ENCODE measurements at regions not wholly inside any gene's neighbourhood (a gene's known extent, or its start where the extent isn't known, plus 50 kb on each side); places are given as distances from the start of the nearest gene placed in this dataset.

DNA sequence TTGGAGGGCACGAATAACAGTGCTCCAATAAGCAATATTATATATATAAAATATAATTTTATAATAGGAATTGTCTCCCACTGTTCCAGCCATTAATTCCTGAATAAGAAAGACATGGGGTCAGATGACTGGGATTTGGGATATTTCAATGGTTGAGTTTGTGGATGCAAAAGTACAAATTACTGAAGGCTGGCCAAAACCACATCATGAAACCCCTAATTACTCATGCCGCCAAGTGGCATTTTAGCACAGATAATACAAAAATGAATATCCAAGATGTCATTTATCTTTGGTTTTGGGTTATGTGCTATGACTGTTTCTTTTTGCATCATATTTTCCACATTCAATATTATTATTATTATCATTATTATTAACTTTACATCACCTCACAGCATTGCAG, 261.4 kb upstream of the TBX3 start:
- intact Hi-C loops (cut with micrococcal nuclease): no loop called here
- no peak overlapping the region for H3K4me3 Mint-ChIP-seq
- H3K4me1 Mint-ChIP-seq (ENCODE audit: low read depth): no peaks in the 10 kb centered on the region
- ATAC-seq (no peak), DNase-seq (no peak)
- no peaks in the 10 kb centered on the region for H3K36me3 Mint-ChIP-seq (ENCODE audit: low read depth)
- no peaks in the 10 kb centered on the region for H3K27me3 Mint-ChIP-seq
- no peak overlapping the region for H3K27ac Mint-ChIP-seq
- H3K9me3 Mint-ChIP-seq: no peaks in the 10 kb centered on the region
- ChIA-PET CTCF (no interaction called here), POLR2A (no interaction called here)
- TF ChIP-seq, protein P1, sequence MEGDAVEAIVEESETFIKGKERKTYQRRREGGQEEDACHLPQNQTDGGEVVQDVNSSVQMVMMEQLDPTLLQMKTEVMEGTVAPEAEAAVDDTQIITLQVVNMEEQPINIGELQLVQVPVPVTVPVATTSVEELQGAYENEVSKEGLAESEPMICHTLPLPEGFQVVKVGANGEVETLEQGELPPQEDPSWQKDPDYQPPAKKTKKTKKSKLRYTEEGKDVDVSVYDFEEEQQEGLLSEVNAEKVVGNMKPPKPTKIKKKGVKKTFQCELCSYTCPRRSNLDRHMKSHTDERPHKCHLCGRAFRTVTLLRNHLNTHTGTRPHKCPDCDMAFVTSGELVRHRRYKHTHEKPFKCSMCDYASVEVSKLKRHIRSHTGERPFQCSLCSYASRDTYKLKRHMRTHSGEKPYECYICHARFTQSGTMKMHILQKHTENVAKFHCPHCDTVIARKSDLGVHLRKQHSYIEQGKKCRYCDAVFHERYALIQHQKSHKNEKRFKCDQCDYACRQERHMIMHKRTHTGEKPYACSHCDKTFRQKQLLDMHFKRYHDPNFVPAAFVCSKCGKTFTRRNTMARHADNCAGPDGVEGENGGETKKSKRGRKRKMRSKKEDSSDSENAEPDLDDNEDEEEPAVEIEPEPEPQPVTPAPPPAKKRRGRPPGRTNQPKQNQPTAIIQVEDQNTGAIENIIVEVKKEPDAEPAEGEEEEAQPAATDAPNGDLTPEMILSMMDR (IDR thresholded peaks at IDR 0.05): no peak

DNA sequence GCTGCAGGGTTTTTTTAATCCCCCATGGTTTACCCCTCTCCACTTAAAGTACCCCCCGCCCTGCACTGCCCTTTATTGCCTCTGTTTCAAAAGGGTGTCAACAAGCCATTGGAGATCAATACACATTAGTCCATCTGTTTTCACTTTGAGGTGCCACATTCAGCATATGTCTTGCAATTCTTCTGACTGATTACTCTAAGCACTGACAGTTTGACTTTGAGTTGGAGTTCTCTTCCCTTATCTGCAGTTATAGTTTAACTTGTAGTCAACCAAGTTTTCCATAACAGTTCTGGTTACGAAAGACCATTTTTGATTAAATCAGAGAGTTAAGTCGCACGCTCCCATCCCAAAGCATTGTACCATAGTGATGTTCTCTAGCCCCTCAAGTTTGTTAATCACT, 260.8 kb upstream of the TBX3 start:
- TF ChIP-seq, protein P1 (IDR thresholded peaks at IDR 0.05): no peak
- H3K9me3 Mint-ChIP-seq: no peaks in the 10 kb centered on the region
- no peaks in the 10 kb centered on the region for H3K27me3 Mint-ChIP-seq
- DNase-seq (no peak), ATAC-seq (no peak)
- ChIA-PET CTCF (no interaction called here), POLR2A (no interaction called here)
- no peak overlapping the region for H3K4me3 Mint-ChIP-seq
- intact Hi-C loops (cut with micrococcal nuclease): no loop called here
- no peaks in the 10 kb centered on the region for H3K4me1 Mint-ChIP-seq (ENCODE audit: low read depth)
- H3K27ac Mint-ChIP-seq: no peak overlapping the region
- no peaks in the 10 kb centered on the region for H3K36me3 Mint-ChIP-seq (ENCODE audit: low read depth)

DNA sequence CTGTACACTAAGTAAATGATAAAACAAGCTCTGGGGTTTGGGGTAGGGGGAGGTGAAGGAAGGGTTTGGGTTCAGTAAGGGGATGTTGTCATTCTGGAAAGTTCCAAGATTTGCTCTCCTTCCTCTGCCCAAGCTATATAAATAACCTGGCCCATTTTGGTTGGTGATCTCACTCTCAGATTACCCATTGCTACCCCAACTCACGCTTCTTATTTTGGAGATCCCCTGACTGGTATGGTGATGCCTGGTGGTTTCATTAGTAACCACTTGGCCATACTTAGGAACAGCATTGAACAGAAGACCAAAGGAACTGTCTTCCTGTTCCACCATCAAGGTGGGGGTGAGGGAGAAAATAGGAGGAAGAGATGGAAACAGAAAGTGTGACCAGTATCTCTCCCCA, 259.6 kb upstream of the TBX3 start:
- CTCF ChIA-PET: no interaction called here
- no peaks in the 10 kb centered on the region for H3K9me3 Mint-ChIP-seq
- DNase-seq: no peak
- no peak for ATAC-seq
- intact Hi-C loops (cut with micrococcal nuclease): no loop called here
- H3K27me3 Mint-ChIP-seq: no peaks in the 10 kb centered on the region
- H3K36me3 Mint-ChIP-seq (ENCODE audit: low read depth): no peaks in the 10 kb centered on the region
- POLR2A ChIA-PET: no interaction called here
- no peaks in the 10 kb centered on the region for H3K4me1 Mint-ChIP-seq (ENCODE audit: low read depth)
- TF ChIP-seq, protein P1 (IDR thresholded peaks at IDR 0.05): no peak
- H3K27ac Mint-ChIP-seq: no peak overlapping the region
- H3K4me3 Mint-ChIP-seq: no peak overlapping the region

DNA sequence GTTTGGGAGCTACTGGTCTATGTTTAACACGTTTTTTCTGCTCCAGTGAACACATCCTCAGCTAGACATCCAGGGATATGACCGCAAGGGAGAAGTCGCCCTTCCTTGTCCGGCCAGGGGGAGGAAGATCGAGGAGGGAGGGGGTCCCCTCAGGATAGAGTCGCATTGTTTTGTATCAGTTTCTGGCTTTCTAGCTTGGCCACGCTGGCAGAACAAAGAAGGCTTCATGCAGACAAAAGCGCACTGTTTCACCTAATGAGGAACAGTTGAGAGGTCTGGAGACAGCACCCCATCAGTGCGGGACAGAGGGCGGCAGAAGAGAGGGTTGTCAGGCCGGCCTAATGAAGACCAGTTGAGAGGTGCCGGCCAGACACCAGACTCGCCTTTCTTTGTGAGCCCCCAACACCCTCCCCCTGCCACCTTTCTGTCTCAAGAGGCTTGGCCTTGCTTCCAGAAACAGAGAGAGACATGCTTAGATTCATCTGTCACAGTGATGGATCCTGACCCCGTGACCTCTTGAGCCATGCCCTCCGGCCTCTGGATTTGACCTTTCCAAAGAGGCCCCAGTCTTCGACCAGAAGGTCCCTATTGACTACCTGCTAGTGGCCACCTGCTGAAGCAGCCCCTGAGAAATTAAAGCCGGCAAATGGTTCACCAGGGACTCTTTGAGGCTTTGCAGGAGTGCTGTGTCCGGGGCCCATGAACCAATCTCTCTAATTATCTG, 254.7 kb upstream of the TBX3 start:
- Mint-ChIP-seq H3K4me3 (no peak overlapping the region), H3K36me3 (ENCODE audit: low read depth) (no peaks in the 10 kb centered on the region), H3K4me1 (ENCODE audit: low read depth) (no peaks in the 10 kb centered on the region), H3K27me3 (no peaks in the 10 kb centered on the region), H3K27ac (no peak overlapping the region), H3K9me3 (no peaks in the 10 kb centered on the region)
- TF ChIP-seq, protein P1 (IDR thresholded peaks at IDR 0.05): no peak
- no peak for DNase-seq
- POLR2A ChIA-PET: no interaction called here
- no peak for ATAC-seq
- intact Hi-C loops (cut with micrococcal nuclease): no loop called here
- CTCF ChIA-PET: no interaction called here

DNA sequence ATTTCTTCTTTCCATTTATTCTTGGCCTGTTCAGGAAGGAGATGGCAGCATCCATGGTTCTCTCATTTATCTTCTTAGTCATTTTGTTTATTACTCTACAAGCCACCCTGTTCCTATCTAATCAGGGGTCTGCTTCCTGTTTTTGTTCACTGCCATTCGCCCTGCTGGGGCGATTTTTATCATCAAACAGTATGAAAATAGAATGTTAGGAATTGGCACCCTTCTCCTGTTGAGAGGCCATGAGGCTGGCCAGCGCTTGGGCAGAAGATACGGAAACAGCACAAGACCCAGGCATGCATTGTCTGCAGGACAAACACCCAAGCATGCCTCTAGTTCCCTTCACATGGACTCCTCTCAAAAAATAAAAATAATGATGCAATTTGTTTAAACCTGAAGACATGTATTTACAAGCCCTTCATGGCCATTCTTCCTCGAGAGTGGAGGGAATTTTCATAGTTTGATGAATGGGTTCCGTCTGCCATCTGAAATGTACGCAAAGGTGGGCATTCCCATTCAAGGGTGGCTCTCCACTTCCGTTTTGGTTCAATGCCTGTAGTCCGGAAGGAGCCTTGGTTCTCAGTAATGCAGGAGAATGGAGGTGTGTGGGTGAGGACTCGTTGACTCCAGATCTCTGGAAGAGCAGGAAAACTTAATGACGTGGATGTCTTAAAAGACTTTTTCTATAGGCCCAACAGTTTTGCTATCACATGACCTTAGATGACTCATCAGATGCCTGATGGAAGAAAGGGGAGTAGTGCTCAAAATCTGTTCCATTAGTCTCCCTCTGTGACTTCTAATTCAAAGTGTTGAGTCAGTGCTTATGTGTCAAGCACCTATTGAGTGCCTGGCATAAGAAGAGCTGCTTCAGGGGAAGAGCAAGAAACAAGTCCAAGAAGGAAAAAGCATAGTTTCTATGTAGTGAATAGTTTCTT, 252.4 kb upstream of the TBX3 start:
- Mint-ChIP-seq H3K9me3 (peaks cover 2% of the 10 kb centered on the region), H3K4me1 (ENCODE audit: low read depth) (no peaks in the 10 kb centered on the region), H3K36me3 (ENCODE audit: low read depth) (no peaks in the 10 kb centered on the region), H3K27me3 (no peaks in the 10 kb centered on the region), H3K4me3 (no peak overlapping the region), H3K27ac (no peak overlapping the region)
- intact Hi-C loops (cut with micrococcal nuclease): no loop called here
- CTCF ChIA-PET: no interaction called here
- TF ChIP-seq, protein P1 (IDR thresholded peaks at IDR 0.05): no peak
- DNase-seq (no peak), ATAC-seq (no peak)
- POLR2A ChIA-PET: no interaction called here

All from activated CD8-positive, alpha-beta T cell treated with anti-CD3 and anti-CD28 coated beads for 36 hours (primary cell).